ENCODE measurements at regions not wholly inside any gene's neighbourhood (a gene's known extent, or its start where the extent isn't known, plus 50 kb on each side); places are given as distances from the start of the nearest gene placed in this dataset.

- H3K4me3 ChIP-seq (ENCODE audit: low read length), result no peak overlapping the region
- no peak for DNase-seq (ENCODE audit: low read depth)
- TF ChIP-seq CTCF (conservative IDR thresholded peaks at IDR 0.05; ENCODE audit: low read depth, low read length), result no peak
These were observed 425.1 kb downstream of the TSHZ3 start for GRCh38 chr19:30924069-30924636.

- H3K4me3 ChIP-seq (ENCODE audit: low read length), result no peak overlapping the region
- DNase-seq (ENCODE audit: low read depth), result no peak
- no peak for TF ChIP-seq CTCF (conservative IDR thresholded peaks at IDR 0.05; ENCODE audit: low read depth, low read length)
These were observed 425.6 kb downstream of the TSHZ3 start for GRCh38 chr19:30923621-30924020.

- no peak for DNase-seq (ENCODE audit: low read depth)
- no peak overlapping the region for H3K4me3 ChIP-seq (ENCODE audit: low read length)
- TF ChIP-seq CTCF (conservative IDR thresholded peaks at IDR 0.05; ENCODE audit: low read depth, low read length), result no peak
These were observed 426.1 kb downstream of the TSHZ3 start for GRCh38 chr19:30923096-30923495.

GRCh38 chr19:30920222-30920621, 429.0 kb downstream of the TSHZ3 start:
- no peak for DNase-seq (ENCODE audit: low read depth)
- H3K4me3 ChIP-seq (ENCODE audit: low read length), result no peak overlapping the region
- no peak for TF ChIP-seq CTCF (conservative IDR thresholded peaks at IDR 0.05; ENCODE audit: low read depth, low read length)

- DNase-seq (ENCODE audit: low read depth), result no peak
- H3K4me3 ChIP-seq (ENCODE audit: low read length), result no peak overlapping the region
- TF ChIP-seq CTCF (conservative IDR thresholded peaks at IDR 0.05; ENCODE audit: low read depth, low read length), result no peak
These were observed 429.5 kb downstream of the TSHZ3 start for GRCh38 chr19:30919737-30920136.

- TF ChIP-seq CTCF (conservative IDR thresholded peaks at IDR 0.05; ENCODE audit: low read depth, low read length), result no peak
- H3K4me3 ChIP-seq (ENCODE audit: low read length), result no peak overlapping the region
- DNase-seq (ENCODE audit: low read depth), result no peak
These were observed 433.0 kb downstream of the TSHZ3 start for GRCh38 chr19:30916238-30916637.

- no peak overlapping the region for H3K4me3 ChIP-seq (ENCODE audit: low read length)
- DNase-seq (ENCODE audit: low read depth), result no peak
- TF ChIP-seq CTCF (conservative IDR thresholded peaks at IDR 0.05; ENCODE audit: low read depth, low read length), result no peak
These were observed 437.7 kb downstream of the TSHZ3 start for GRCh38 chr19:30911491-30911890.
